ENCODE measurements at regions not wholly inside any gene's neighbourhood (a gene's known extent, or its start where the extent isn't known, plus 50 kb on each side); places are given as distances from the start of the nearest gene placed in this dataset.

DNA sequence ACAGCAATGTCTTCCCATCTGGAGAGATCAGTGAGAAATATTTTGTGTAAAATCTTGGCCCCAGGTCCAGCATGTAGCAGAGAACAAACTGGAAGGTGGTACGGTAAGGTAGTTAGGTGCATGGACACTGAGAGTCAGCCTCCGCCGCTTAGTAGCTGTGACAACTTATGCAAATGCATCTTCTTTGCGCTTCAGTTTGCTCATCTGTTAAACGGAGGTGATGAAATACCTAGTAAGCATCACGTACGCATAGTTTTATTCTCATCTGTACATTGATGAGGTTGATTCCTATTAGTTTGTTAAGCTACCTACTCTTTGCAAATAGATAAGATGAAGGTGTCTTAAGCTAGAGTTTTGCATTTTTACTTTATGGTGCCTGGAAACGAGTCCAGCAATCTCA is 80.0 kb upstream of the MSX1 start:
- ATAC-seq: no peak
- Mint-ChIP-seq H3K9me3 (peaks cover 10 to 14% of the 10 kb centered on the region in 2 donors), H3K27ac (no peak overlapping the region), H3K36me3 (peaks cover 0 to 5% of the 10 kb centered on the region in 2 donors)
- no peak for DNase-seq (ENCODE audit: low spot score in 2 of 2)

GRCh38 chr4:4779054-4779453 is 80.4 kb upstream of the MSX1 start:
- Mint-ChIP-seq H3K36me3 (peaks cover 0 to 5% of the 10 kb centered on the region in 2 donors), H3K9me3 (peaks cover 10 to 14% of the 10 kb centered on the region in 2 donors), H3K27ac (no peak overlapping the region)
- ATAC-seq (no peak), DNase-seq (ENCODE audit: low spot score in 2 of 2) (no peak)

DNA sequence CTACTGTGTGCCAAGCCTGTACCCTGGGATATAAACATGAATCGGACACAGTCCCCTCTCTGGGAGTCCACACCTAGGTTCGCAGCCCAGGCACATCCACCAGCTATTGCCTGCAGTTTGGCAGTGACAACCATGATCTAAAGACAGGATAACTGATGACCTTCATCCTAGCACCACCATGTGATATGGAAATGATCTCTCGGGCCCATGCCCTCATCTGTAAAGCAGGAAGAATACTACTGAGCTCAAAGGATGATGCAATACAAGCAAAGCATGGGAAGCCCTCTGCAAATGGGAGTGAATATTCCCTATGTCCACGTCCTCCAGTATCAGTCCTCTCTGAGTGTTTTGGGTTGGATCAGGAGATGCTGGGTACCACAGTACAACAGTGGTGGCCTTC is 80.9 kb upstream of the MSX1 start:
- no peak overlapping the region for H3K27ac Mint-ChIP-seq
- ATAC-seq (no peak), DNase-seq (ENCODE audit: low spot score in 2 of 2) (no peak)
- H3K9me3 Mint-ChIP-seq: peaks cover 10 to 14% of the 10 kb centered on the region in 2 donors
- H3K36me3 Mint-ChIP-seq: peaks cover 0 to 5% of the 10 kb centered on the region in 2 donors

- Mint-ChIP-seq H3K27ac (no peak overlapping the region), H3K36me3 (peaks cover 0 to 5% of the 10 kb centered on the region in 2 donors), H3K9me3 (peaks cover 10 to 14% of the 10 kb centered on the region in 2 donors)
- DNase-seq (ENCODE audit: low spot score in 2 of 2) (no peak), ATAC-seq (no peak)
These were observed 82.5 kb upstream of the MSX1 start for GRCh38 chr4:4776934-4777333.

GRCh38 chr4:4776335-4776734 is 83.1 kb upstream of the MSX1 start:
- H3K27ac Mint-ChIP-seq: no peak overlapping the region
- H3K36me3 Mint-ChIP-seq: peaks cover 0 to 5% of the 10 kb centered on the region in 2 donors
- ATAC-seq (no peak), DNase-seq (ENCODE audit: low spot score in 2 of 2) (no peak)
- peaks cover 9 to 10% of the 10 kb centered on the region in 2 donors for H3K9me3 Mint-ChIP-seq

DNA sequence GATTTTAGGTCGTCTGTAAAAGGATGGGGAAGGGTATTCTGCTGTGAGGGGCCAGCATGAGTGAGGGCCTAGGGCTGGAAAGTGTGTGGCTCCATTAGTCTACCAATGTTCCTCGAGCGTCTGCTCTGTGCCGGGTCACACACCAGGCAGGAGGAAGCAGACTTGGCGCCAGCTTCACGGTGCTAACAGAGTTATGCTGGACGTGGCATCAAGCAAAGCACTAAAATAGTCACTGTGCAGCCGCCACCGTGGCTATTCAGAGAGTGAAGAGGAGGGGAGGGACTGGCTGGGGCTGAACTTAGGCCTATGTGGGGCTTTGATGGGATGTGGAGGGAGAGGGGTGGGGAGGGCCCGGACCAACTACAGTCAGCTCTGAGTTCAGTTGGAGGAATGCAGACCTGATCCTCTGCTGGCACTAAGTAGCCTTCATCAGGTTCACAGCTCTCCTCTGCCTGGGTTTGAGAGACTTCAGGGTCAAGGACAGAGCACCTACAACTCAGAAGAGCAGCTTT is 83.9 kb upstream of the MSX1 start:
- H3K27ac Mint-ChIP-seq: no peak overlapping the region
- DNase-seq (ENCODE audit: low spot score in 2 of 2): no peak
- no peak for ATAC-seq
- H3K9me3 Mint-ChIP-seq: peaks cover 4 to 10% of the 10 kb centered on the region in 2 donors
- peaks cover 0 to 5% of the 10 kb centered on the region in 2 donors for H3K36me3 Mint-ChIP-seq

GRCh38 chr4:4772534-4772933 is 86.9 kb upstream of the MSX1 start:
- DNase-seq (ENCODE audit: low spot score in 2 of 2) (no peak), ATAC-seq (no peak)
- Mint-ChIP-seq H3K36me3 (peaks cover 0 to 3% of the 10 kb centered on the region in 2 donors), H3K9me3 (peaks cover under 1 to 3% of the 10 kb centered on the region in 2 donors), H3K27ac (no peak overlapping the region)

DNA sequence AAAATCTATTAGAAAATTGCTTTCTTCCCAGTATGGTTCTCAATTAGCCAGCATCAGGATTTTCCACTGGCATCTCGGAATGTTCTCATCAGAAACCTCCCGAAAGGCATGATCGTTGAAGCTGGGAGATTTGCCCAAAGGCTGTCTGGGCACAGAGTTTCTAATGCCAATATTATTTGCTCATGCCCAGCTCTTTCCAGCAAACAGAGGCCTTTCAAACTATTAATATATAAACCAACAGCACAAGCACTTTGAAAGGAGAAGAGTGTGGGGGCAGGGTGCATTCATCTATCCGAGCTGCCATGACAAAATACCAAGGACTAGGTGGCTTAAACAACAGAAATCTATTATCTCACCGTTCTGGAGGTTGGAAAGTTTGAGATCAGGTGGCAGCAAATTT is 88.3 kb upstream of the MSX1 start:
- Mint-ChIP-seq H3K27ac (no peak overlapping the region), H3K36me3 (peaks cover under 1 to 4% of the 10 kb centered on the region in 2 donors), H3K9me3 (peaks cover 0 to 4% of the 10 kb centered on the region in 2 donors)
- DNase-seq (ENCODE audit: low spot score in 2 of 2) (no peak), ATAC-seq (no peak)

GRCh38 chr4:4770610-4771009 is 88.9 kb upstream of the MSX1 start:
- Mint-ChIP-seq H3K27ac (no peak overlapping the region), H3K36me3 (peaks cover 4 to 6% of the 10 kb centered on the region in 2 donors), H3K9me3 (peaks cover 0 to 4% of the 10 kb centered on the region in 2 donors)
- ATAC-seq: no peak
- no peak for DNase-seq (ENCODE audit: low spot score in 2 of 2)

- H3K36me3 Mint-ChIP-seq: peaks cover 4 to 16% of the 10 kb centered on the region in 2 donors
- DNase-seq (ENCODE audit: low spot score in 2 of 2) (no peak), ATAC-seq (no peak)
- no peak overlapping the region for H3K27ac Mint-ChIP-seq
- peaks cover 4% of the 10 kb centered on the region in 2 donors for H3K9me3 Mint-ChIP-seq
These were observed 92.9 kb upstream of the MSX1 start for GRCh38 chr4:4766564-4766963.

DNA sequence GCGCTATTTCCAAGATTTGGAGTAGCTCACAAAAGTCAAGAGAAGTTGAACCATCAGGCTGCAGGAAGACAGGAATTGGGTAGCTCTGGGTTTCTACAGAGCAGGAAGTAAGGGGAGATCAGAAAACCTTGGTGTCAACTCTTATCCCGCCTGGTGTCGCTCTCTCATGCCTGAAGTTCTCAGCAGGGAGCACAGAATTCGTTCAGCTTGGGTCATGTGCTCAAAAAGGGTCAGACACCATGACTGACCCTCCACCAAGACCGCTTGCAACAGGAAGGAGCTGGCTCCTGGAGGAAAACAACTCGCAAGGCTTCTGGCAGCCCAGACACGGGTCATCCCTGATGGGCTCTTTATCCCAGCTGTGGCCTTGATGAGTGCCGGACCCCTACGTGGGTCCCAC is 93.7 kb upstream of the MSX1 start:
- DNase-seq (ENCODE audit: low spot score in 2 of 2) (no peak), ATAC-seq (no peak)
- H3K27ac Mint-ChIP-seq: no peak overlapping the region
- H3K36me3 Mint-ChIP-seq: peaks cover 4 to 16% of the 10 kb centered on the region in 2 donors
- H3K9me3 Mint-ChIP-seq: peaks cover 4% of the 10 kb centered on the region in 2 donors

- no peak overlapping the region for H3K27ac Mint-ChIP-seq
- peaks cover 4% of the 10 kb centered on the region in 2 donors for H3K9me3 Mint-ChIP-seq
- ATAC-seq (no peak), DNase-seq (ENCODE audit: low spot score in 2 of 2) (no peak)
- H3K36me3 Mint-ChIP-seq: peaks cover 4 to 16% of the 10 kb centered on the region in 2 donors
These were observed 94.9 kb upstream of the MSX1 start for GRCh38 chr4:4764558-4764905.

GRCh38 chr4:4763822-4764557 is 95.5 kb upstream of the MSX1 start:
- DNase-seq (ENCODE audit: low spot score in 2 of 2) (no peak), ATAC-seq (no peak)
- Mint-ChIP-seq H3K27ac (no peak overlapping the region), H3K36me3 (peaks cover 4 to 16% of the 10 kb centered on the region in 2 donors), H3K9me3 (peaks cover 4% of the 10 kb centered on the region in 2 donors)

DNA sequence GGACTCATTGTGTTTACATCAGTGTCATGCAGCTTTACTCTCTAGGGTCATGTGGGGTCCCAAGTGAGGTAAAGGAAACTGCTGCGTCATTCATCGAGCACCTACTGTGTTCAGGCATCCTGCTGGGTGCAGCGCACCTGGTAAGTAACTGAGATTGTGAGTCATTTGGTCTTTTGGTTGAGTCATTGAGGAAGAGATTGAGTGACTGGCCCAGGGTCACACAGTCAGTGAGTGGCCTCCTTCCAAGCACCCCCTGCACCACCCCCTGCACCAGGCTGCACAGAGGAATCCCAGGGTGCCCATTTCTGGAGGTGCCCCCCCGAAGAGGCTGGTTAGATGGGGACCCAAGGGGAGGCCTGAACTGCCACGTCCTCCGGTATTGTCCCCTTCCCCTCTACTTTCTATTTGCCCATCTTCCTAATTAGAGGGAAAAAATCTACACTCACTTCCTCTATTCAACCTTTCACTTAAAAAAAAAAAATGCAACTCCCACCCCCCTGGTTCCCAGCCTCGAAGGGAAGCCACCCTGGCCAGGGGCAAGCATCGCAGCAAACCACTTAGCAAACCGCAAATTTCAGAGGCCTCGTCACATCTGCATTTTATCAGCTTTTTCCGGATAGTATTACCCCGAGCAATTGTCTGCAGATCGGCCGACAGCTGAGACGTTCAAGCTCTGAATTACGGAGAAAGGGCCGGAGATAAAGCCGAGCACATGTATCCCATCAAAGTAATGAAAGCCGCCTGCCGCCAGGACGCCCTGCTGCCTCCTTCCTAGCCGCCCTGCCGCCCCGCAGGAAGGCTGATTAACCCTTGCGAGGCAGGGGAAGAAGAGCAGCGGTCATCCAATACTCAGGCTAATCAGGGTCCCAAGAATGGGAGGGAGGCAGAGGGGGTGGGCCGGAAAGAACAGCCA is 96.3 kb upstream of the MSX1 start:
- peak overlapping the region in 1 of 2 donors; percentile 61 for H3K27ac Mint-ChIP-seq
- peaks cover 4% of the 10 kb centered on the region in 2 donors for H3K9me3 Mint-ChIP-seq
- peak; percentile 97 to 99 for ATAC-seq
- DNase-seq (ENCODE audit: low spot score in 2 of 2): peak; percentile 48 to 59
- H3K36me3 Mint-ChIP-seq: peaks cover 4 to 16% of the 10 kb centered on the region in 2 donors

DNA sequence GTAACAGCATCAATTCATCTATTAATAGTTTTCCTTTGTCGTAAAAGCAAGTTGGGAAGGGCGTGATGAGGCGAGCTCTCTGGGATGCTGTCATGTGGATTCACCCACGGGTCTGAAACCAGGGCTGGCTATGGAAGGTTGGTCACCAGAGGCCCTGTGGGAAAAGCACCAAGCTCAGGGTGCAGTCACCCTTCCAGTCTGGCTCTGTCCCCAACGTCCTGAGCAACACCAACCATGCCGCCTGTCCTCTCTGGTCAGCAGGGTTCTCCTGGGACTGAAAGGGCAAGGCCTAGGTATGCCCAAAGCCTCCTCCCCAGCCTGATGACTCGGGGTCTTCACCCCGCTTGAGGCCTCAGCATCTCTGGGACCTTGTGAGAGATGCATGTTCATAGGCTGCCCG is 97.2 kb upstream of the MSX1 start:
- peaks cover 2 to 4% of the 10 kb centered on the region in 2 donors for H3K9me3 Mint-ChIP-seq
- H3K27ac Mint-ChIP-seq: no peak overlapping the region
- ATAC-seq (no peak), DNase-seq (ENCODE audit: low spot score in 2 of 2) (no peak)
- H3K36me3 Mint-ChIP-seq: peaks cover 2 to 16% of the 10 kb centered on the region in 2 donors

DNA sequence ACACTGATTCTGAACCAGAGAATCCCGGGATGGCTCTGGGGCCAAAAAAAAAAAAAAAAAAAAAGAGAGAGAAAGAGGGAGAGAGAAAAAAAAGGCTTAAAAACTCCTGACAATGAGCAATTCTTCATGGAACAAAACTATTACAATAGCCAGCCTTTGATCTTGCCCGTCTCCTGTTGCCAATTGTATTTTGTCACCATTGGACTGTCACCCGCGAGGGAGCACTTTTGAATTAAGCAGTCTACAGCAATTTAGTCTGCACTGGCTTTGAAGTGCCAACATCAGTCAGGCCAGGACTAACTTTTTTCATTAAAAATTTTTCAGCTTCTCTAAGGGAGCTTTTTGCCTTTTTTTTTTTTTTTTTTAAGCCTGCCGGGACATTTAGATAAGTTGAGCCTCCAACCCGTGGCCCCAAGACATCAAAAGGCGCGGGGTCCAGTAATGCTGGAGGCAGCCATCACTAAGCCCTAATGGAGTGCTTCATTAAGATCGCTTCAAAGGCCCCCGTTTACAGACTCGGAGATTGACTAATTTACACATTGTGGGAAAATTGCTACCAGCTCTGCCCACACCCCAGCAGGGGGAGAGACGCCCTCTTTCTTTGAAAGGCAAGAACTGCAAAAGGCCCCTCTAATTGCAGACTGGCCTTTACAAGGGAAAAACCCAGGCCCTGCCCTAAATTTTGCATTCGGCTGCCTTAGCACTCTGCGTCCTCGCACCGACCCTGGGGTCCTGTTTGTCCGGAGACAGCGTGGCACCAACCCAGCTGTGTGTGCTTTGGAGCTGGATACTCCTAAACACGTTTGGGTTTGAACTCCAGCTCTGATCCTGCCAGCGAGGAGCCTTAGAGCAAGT is 98.1 kb upstream of the MSX1 start:
- H3K9me3 Mint-ChIP-seq: peaks cover 0 to 4% of the 10 kb centered on the region in 2 donors
- DNase-seq (ENCODE audit: low spot score in 2 of 2): no peak
- no peak for ATAC-seq
- H3K27ac Mint-ChIP-seq: no peak overlapping the region
- H3K36me3 Mint-ChIP-seq: peaks cover 0 to 16% of the 10 kb centered on the region in 2 donors
